GM12878 (cell line): ENCODE measurements at regions not wholly inside any gene's neighbourhood (a gene's known extent, or its start where the extent isn't known, plus 50 kb on each side); places are given as distances from the start of the nearest gene placed in this dataset.

Experiments used
- ATAC-seq: fragments of 200-7000 bp; cut with Tn5 transposase; 3 replicates; pipeline ENCODE4 v1.9.1; 2020; ENCODE audit warnings: mild to moderate bottlenecking, moderate library complexity
- BruUV-seq: library from RNA; stranded (reverse); fragments of 400-500 nt; replicated peaks from 2 replicates; lab custom pipeline; 2021; lab: Mats Ljungman, UMichigan
- CTCF ChIA-PET: fragments of 300-600 bp; sonication (Branson Sonifier 250); formaldehyde crosslinking; extraction: SDS; loops from one replicate; lab custom pipeline; 2021; ENCODE audit warnings: inconsistent platforms; lab: Yijun Ruan, JAX
- POLR2A ChIA-PET: fragments of 350-600 bp; formaldehyde crosslinking; extraction: SDS; loops from one replicate; lab custom pipeline; 2021; ENCODE audit warnings: inconsistent platforms; lab: Charles Lee
- RAD21 ChIA-PET: fragments of 300-600 bp; sonication (Branson Sonifier 250); formaldehyde crosslinking; loops from one replicate; lab custom pipeline; 2023; ENCODE audit warnings: antibody characterized with exemption; ENCODE audit not compliant: unreplicated experiment; lab: Charles Lee
- SMC1A ChIA-PET: fragments of 300-600 bp; sonication (Branson Sonifier 250); formaldehyde crosslinking; loops from one replicate; lab custom pipeline; 2023; ENCODE audit not compliant: unreplicated experiment, uncharacterized antibody; lab: Charles Lee
- DNase-seq: peaks from one replicate; pipeline ENCODE4 v3.0.0-alpha.2; 2011; ENCODE audit warnings: low read depth, low spot score
- FAIRE-seq: peaks from 3 replicates; lab custom pipeline; 2011; peaks lifted over from hg19 to GRCh38; lab: Jason Lieb, UNC
- H2AFZ ChIP-seq: 2 replicates; pipeline ENCODE4 v1.6.0; 2011; ENCODE audit warnings: low read depth, low read length, control low read depth; ENCODE audit not compliant: control insufficient read depth
- H3K27ac ChIP-seq: 2 replicates; pipeline ENCODE4 v1.5.1; 2011; ENCODE audit warnings: control low read depth; ENCODE audit not compliant: control insufficient read depth, insufficient read depth
- H3K27me3 ChIP-seq, 2 experiments: replicated peaks in 1 of 2; 2 replicates each; pipeline versions ENCODE4 v1.6.0 to v1.6.1; 2011; ENCODE audit warnings: low read length in 1 of 2; ENCODE audit not compliant: control insufficient read depth in 2 of 2, insufficient read depth in 2 of 2
- H3K36me3 ChIP-seq, 2 experiments: 2 replicates each; pipeline ENCODE4 v1.5.1; 2011; ENCODE audit warnings: low read length in 1 of 2; ENCODE audit not compliant: control insufficient read depth in 2 of 2, insufficient read depth in 2 of 2
- H3K4me1 ChIP-seq: 2 replicates; pipeline ENCODE4 v1.6.1; 2011; ENCODE audit warnings: mild to moderate bottlenecking, low read length, moderate library complexity, mixed read lengths; ENCODE audit not compliant: control insufficient read depth, insufficient read depth
- H3K4me2 ChIP-seq: 2 replicates; pipeline ENCODE4 v1.6.0; 2011; ENCODE audit warnings: control low read depth; ENCODE audit not compliant: control insufficient read depth, insufficient read depth
- H3K4me3 ChIP-seq: fragments of 200-600 bp; sonication (generic); 2 replicates; pipeline ENCODE4 v1.5.1; 2016
- H3K79me2 ChIP-seq: 2 replicates; pipeline ENCODE4 v1.6.0; 2011; ENCODE audit warnings: low read length; ENCODE audit not compliant: control insufficient read depth, insufficient read depth
- H3K9ac ChIP-seq: 2 replicates; pipeline ENCODE4 v1.8.0; 2011; ENCODE audit warnings: low read length, control low read depth, mixed read lengths; ENCODE audit not compliant: control insufficient read depth, insufficient read depth
- H3K9me3 ChIP-seq: replicated peaks from 3 replicates; pipeline ENCODE4 v1.5.1; 2011; ENCODE audit warnings: mild to moderate bottlenecking, low read length; ENCODE audit not compliant: control insufficient read depth, insufficient read depth
- H4K20me1 ChIP-seq: 2 replicates; pipeline ENCODE4 v1.6.0; 2011; ENCODE audit not compliant: control insufficient read depth, insufficient read depth
- ATF3 ChIP-seq: IDR thresholded peaks from 2 replicates; pipeline ENCODE4 v1.6.1; 2011; ENCODE audit warnings: low read depth, mild to moderate bottlenecking, low read length, moderate library complexity, borderline replicate concordance; ENCODE audit errors: extremely low read depth
- BCL11A ChIP-seq: IDR thresholded peaks from 2 replicates; pipeline ENCODE4 v1.6.1; 2011; ENCODE audit warnings: low read depth, low read length
- GATAD2B ChIP-seq: fragments of 450-650 bp; conservative IDR thresholded peaks from 2 replicates; pipeline ENCODE4 v1.6.1; 2017; ENCODE audit warnings: low read depth, mild to moderate bottlenecking, moderate library complexity
- KAT2A ChIP-seq: conservative IDR thresholded peaks from 2 replicates; pipeline ENCODE4 v1.6.1; 2011; ENCODE audit warnings: low read depth, low read length; ENCODE audit not compliant: control insufficient read depth
- MTA2 ChIP-seq: fragments of 450-650 bp; IDR thresholded peaks from 2 replicates; pipeline ENCODE4 v1.6.1; 2016; ENCODE audit warnings: low read depth, mild to moderate bottlenecking, moderate library complexity
- MYB ChIP-seq: fragments of 150-350 bp; IDR thresholded peaks from 2 replicates; pipeline ENCODE4 v1.6.1; 2014; ENCODE audit warnings: mild to moderate bottlenecking, low read depth, low read length, borderline replicate concordance
- NFYB ChIP-seq: IDR thresholded peaks from 2 replicates; pipeline ENCODE4 v1.6.1; 2011; ENCODE audit warnings: low read depth, mild to moderate bottlenecking, low read length, improper control_type of control experiment, moderate library complexity; ENCODE audit not compliant: insufficient read depth
- POLR2A ChIP-seq: IDR thresholded peaks from 2 replicates; pipeline ENCODE4 v1.6.1; 2011; ENCODE audit warnings: low read depth, mild to moderate bottlenecking, low read length
- WGBS: methylation state at CpG from one replicate; pipeline ENCODE4 v1.1.6; 2016; ENCODE audit warnings: low lambda C conversion rate; ENCODE audit not compliant: insufficient replicate concordance, insufficient coverage; ENCODE audit errors: missing lambda C conversion rate; 5-methylcytosine and 5-hydroxymethylcytosine counted together
- in situ Hi-C: fragments of 300-500 bp; cut with MboI; formaldehyde crosslinking; loops from 9 replicates; pipeline ENCODE4 v1.14.3; 2018; ENCODE audit warnings: mixed read lengths
- intact Hi-C: fragments of 100-400 bp; cut with micrococcal nuclease; formaldehyde crosslinking; loops from one replicate; pipeline ENCODE4 v1.14.2; 2022; ENCODE audit not compliant: unreplicated experiment

GRCh38 chr3:30397030-30397429 lies 209.4 kb upstream of the TGFBR2 start (continued):
- TF ChIP-seq POLR2A = no peak

- no peaks in the 10 kb centered on the region for H3K4me1 ChIP-seq
- H3K27ac ChIP-seq = no peak overlapping the region
- intact Hi-C loops (no loop called here), in situ Hi-C loops (no loop called here)
- H3K9me3 ChIP-seq = no peaks in the 10 kb centered on the region
- SMC1A ChIA-PET = no interaction called here
- POLR2A ChIA-PET = no interaction called here
- no peaks in the 10 kb centered on the region for H4K20me1 ChIP-seq
- H3K79me2 ChIP-seq = no peaks in the 10 kb centered on the region
- CTCF ChIA-PET = no interaction called here
- H3K36me3 ChIP-seq = no peaks in the 10 kb centered on the region
- no peak for DNase-seq
- no peak overlapping the region for H2AFZ ChIP-seq
- no peak overlapping the region for H3K4me2 ChIP-seq
- no peak for TF ChIP-seq MTA2
- no peak for TF ChIP-seq NFYB
- no peak for TF ChIP-seq BCL11A
- no peak for TF ChIP-seq GATAD2B
- no peak overlapping the region for H3K4me3 ChIP-seq
- no peak overlapping the region for H3K9ac ChIP-seq
- RAD21 ChIA-PET = no interaction called here
- ATAC-seq = no peak
- no peak for FAIRE-seq
- no TSS peak for BruUV-seq
- H3K27me3 ChIP-seq = no peaks in the 10 kb centered on the region; a peak in 1 of 4 replicates
- 13% methylated on average over 1 of the region's 2 CpGs for WGBS
These were observed 206.8 kb upstream of the TGFBR2 start for GRCh38 chr3:30399394-30400181.

GRCh38 chr3:30400926-30401325 lies 205.5 kb upstream of the TGFBR2 start:
- H3K4me2 ChIP-seq = no peak overlapping the region
- ChIA-PET SMC1A (no interaction called here), RAD21 (no interaction called here)

More at GRCh38 chr3:30400926-30401325, 205.5 kb upstream of the TGFBR2 start:
- intact Hi-C loops = no loop called here
- Histone ChIP-seq H3K27me3 (no peaks in the 10 kb centered on the region; a peak in 1 of 4 replicates), H3K4me1 (no peaks in the 10 kb centered on the region), H3K9me3 (no peaks in the 10 kb centered on the region), H3K4me3 (no peak overlapping the region), H3K27ac (no peak overlapping the region), H3K36me3 (no peaks in the 10 kb centered on the region), H4K20me1 (no peaks in the 10 kb centered on the region), H3K9ac (no peak overlapping the region), H2AFZ (no peak overlapping the region), H3K79me2 (no peaks in the 10 kb centered on the region)
- 0% methylated on average over 3 of the region's 3 CpGs for WGBS
- BruUV-seq = no TSS peak
- no peak for DNase-seq
- no peak for FAIRE-seq
- POLR2A ChIA-PET = no interaction called here
- TF ChIP-seq KAT2A (no peak), MYB (no peak), ATF3 (no peak)
- ATAC-seq = no peak
- in situ Hi-C loops = no loop called here
- CTCF ChIA-PET = no interaction called here
